ENCODE measurements at regions not wholly inside any gene's neighbourhood (a gene's known extent, or its start where the extent isn't known, plus 50 kb on each side); places are given as distances from the start of the nearest gene placed in this dataset.
"Not testable (repeated sequence)": the region's sequence is repeated elsewhere in the genome, so short reads cannot be mapped to it uniquely, and the experiment has no call there.

DNA sequence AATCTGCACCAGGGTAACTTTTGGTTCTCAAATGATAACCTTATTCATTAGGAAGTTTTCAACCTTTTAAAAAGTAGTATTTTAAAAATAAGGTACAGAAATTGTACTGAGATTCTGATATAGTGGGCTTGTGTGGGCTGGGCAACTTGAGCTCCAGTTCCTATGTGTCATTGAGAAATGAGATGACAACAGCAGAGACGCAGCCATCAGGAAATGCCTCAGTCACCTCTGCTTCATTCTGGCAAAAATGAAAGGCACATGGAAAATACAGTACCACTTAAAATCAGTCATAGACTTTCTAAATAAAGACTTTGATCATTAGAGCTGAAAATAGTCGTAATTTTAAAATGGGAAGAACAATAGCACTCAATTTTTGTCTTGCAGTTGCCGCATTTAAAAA, 480.2 kb downstream of the PLK2 start:
- H3K4me3 ChIP-seq (ENCODE audit: low read depth, low read length) = no peak overlapping the region
- no peak for DNase-seq (ENCODE audit: extremely low spot score)
- no peak overlapping the region for H3K27ac ChIP-seq (ENCODE audit: low read depth)
- no peaks in the 10 kb centered on the region for H3K4me1 ChIP-seq (ENCODE audit: insufficient read depth)
- no peaks in the 10 kb centered on the region for H3K36me3 ChIP-seq (ENCODE audit: insufficient read depth)
- 96% methylated on average over 3 of the region's 3 CpGs for WGBS

- Histone ChIP-seq H3K4me3 (ENCODE audit: low read depth, low read length) (no peak overlapping the region), H3K4me1 (ENCODE audit: insufficient read depth) (no peaks in the 10 kb centered on the region), H3K36me3 (ENCODE audit: insufficient read depth) (no peaks in the 10 kb centered on the region), H3K27ac (ENCODE audit: low read depth) (no peak overlapping the region)
- WGBS = 64% methylated on average over 2 of the region's 2 CpGs
- no peak for DNase-seq (ENCODE audit: extremely low spot score)
These were observed 483.4 kb downstream of the PLK2 start for GRCh38 chr5:57976506-57976905.

DNA sequence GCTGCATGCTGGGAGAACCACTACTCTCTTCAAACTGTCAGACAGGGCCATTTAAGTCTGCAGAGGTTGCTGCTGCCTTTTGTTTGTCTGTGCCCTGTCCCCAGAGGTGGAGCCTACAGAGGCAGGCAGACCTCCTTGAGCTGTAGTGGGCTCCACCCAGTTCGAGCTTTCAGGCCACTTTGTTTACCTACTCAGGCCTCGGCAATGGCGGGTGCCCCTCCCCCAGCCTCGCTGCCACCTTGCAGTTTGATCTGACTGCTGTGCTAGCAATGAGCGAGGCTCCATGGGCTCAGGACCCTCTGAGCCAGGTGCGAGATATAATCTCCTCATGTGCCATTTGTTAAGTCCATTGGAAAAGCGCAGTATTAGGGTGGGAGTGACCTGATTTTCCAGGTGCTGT, 487.8 kb downstream of the PLK2 start:
- not testable (repeated sequence) for DNase-seq (ENCODE audit: extremely low spot score); H3K4me1 ChIP-seq (ENCODE audit: insufficient read depth); H3K36me3 ChIP-seq (ENCODE audit: insufficient read depth); H3K27ac ChIP-seq (ENCODE audit: low read depth); H3K4me3 ChIP-seq (ENCODE audit: low read depth, low read length)
- WGBS = 85% methylated on average over 7 of the region's 7 CpGs

- Histone ChIP-seq H3K36me3 (ENCODE audit: insufficient read depth) (no peaks in the 10 kb centered on the region), H3K4me1 (ENCODE audit: insufficient read depth) (no peaks in the 10 kb centered on the region), H3K27ac (ENCODE audit: low read depth) (no peak overlapping the region), H3K4me3 (ENCODE audit: low read depth, low read length) (no peak overlapping the region)
- DNase-seq (ENCODE audit: extremely low spot score) = no peak
- 90% methylated on average over 1 of the region's 1 CpG for WGBS
These were observed 478.0 kb upstream of the ACTBL2 start for GRCh38 chr5:57960569-57960968.

DNA sequence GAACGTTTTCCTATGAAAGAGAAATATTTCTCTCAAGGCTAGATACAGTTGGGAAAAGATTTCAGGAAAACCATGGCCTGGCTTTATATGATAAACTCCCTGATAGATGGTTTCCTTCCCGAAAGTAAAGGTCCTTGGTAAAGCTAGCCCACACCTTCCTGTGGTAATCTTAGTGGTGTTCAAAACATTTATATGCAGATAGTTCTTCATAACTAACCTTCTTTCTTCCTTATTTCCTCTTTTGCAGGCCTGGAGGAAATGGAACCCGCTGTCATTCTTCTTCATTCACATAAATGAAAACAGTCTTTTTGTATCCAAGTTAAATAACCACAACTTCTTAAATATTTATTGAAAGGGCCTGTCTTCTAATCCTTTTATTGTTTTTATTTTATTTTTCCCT, 474.0 kb upstream of the ACTBL2 start:
- WGBS = 73% methylated on average over 3 of the region's 3 CpGs
- no peaks in the 10 kb centered on the region for H3K4me1 ChIP-seq (ENCODE audit: insufficient read depth)
- H3K27ac ChIP-seq (ENCODE audit: low read depth) = no peak overlapping the region
- no peak for DNase-seq (ENCODE audit: extremely low spot score)
- no peak overlapping the region for H3K4me3 ChIP-seq (ENCODE audit: low read depth, low read length)
- no peaks in the 10 kb centered on the region for H3K36me3 ChIP-seq (ENCODE audit: insufficient read depth)

DNA sequence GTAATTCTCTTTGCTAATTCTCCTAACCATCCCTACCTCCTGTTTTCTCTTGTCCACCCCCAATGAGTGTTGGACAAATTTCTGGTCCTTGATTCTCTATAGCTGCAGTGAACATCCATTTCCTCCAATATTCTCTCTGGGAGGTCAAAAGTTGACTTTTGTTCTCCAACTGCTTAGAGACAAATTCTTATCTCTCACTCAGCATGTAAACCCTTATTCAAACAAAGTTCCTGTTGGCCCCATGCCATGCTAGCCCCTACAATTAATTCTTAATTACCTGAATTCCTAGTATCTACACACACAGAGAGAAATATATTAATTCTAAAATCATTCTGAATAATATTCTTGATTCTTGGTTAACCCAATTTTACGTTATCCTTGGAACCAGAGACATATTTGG, 472.9 kb upstream of the ACTBL2 start:
- H3K27ac ChIP-seq (ENCODE audit: low read depth) = no peak overlapping the region
- no peak for DNase-seq (ENCODE audit: extremely low spot score)
- no peaks in the 10 kb centered on the region for H3K4me1 ChIP-seq (ENCODE audit: insufficient read depth)
- 0% methylated on average over 1 of the region's 1 CpG for WGBS
- H3K4me3 ChIP-seq (ENCODE audit: low read depth, low read length) = no peak overlapping the region
- no peaks in the 10 kb centered on the region for H3K36me3 ChIP-seq (ENCODE audit: insufficient read depth)

GRCh38 chr5:57953792-57954191, 471.2 kb upstream of the ACTBL2 start:
- Histone ChIP-seq H3K27ac (ENCODE audit: low read depth) (no peak overlapping the region), H3K4me3 (ENCODE audit: low read depth, low read length) (no peak overlapping the region), H3K4me1 (ENCODE audit: insufficient read depth) (no peaks in the 10 kb centered on the region), H3K36me3 (ENCODE audit: insufficient read depth) (no peaks in the 10 kb centered on the region)
- WGBS = 31% methylated on average over 2 of the region's 2 CpGs
- DNase-seq (ENCODE audit: extremely low spot score) = no peak

GRCh38 chr5:57950616-57951228, 468.1 kb upstream of the ACTBL2 start:
- Histone ChIP-seq H3K4me3 (ENCODE audit: low read depth, low read length) (no peak overlapping the region), H3K27ac (ENCODE audit: low read depth) (no peak overlapping the region), H3K36me3 (ENCODE audit: insufficient read depth) (no peaks in the 10 kb centered on the region), H3K4me1 (ENCODE audit: insufficient read depth) (no peaks in the 10 kb centered on the region)
- DNase-seq (ENCODE audit: extremely low spot score) = no peak

DNA sequence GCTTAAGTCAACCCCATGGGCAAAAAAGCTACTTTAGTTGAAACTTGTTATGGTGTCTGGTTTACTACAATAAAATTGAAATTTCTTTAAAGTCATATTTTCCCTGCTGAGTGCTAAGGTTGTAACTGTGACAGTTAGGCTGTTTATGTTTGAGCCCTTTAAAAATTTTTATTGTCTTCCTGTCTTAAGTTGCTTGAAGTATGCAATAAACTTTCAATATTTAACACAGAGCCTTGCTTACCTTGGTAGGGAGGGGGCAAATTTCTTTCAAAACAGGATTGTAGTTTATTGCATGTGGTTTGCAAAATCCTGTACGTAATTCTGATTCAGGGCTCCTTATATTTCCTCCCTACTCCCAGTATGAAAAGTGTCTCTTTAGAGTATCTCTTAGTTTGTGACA, 465.5 kb upstream of the ACTBL2 start:
- no peaks in the 10 kb centered on the region for H3K36me3 ChIP-seq (ENCODE audit: insufficient read depth)
- H3K4me1 ChIP-seq (ENCODE audit: insufficient read depth) = no peaks in the 10 kb centered on the region
- WGBS = 84% methylated on average over 1 of the region's 1 CpG
- no peak overlapping the region for H3K27ac ChIP-seq (ENCODE audit: low read depth)
- no peak overlapping the region for H3K4me3 ChIP-seq (ENCODE audit: low read depth, low read length)
- no peak for DNase-seq (ENCODE audit: extremely low spot score)

GRCh38 chr5:57947181-57947580, 464.6 kb upstream of the ACTBL2 start:
- 69% methylated on average over 5 of the region's 5 CpGs for WGBS
- Histone ChIP-seq H3K36me3 (ENCODE audit: insufficient read depth) (no peaks in the 10 kb centered on the region), H3K27ac (ENCODE audit: low read depth) (no peak overlapping the region), H3K4me3 (ENCODE audit: low read depth, low read length) (no peak overlapping the region), H3K4me1 (ENCODE audit: insufficient read depth) (no peaks in the 10 kb centered on the region)
- no peak for DNase-seq (ENCODE audit: extremely low spot score)

GRCh38 chr5:57940879-57941278, 458.3 kb upstream of the ACTBL2 start:
- DNase-seq (ENCODE audit: extremely low spot score) = no peak
- Histone ChIP-seq H3K4me3 (ENCODE audit: low read depth, low read length) (no peak overlapping the region), H3K4me1 (ENCODE audit: insufficient read depth) (no peaks in the 10 kb centered on the region), H3K36me3 (ENCODE audit: insufficient read depth) (no peaks in the 10 kb centered on the region), H3K27ac (ENCODE audit: low read depth) (no peak overlapping the region)
- 90% methylated on average over 3 of the region's 3 CpGs for WGBS

DNA sequence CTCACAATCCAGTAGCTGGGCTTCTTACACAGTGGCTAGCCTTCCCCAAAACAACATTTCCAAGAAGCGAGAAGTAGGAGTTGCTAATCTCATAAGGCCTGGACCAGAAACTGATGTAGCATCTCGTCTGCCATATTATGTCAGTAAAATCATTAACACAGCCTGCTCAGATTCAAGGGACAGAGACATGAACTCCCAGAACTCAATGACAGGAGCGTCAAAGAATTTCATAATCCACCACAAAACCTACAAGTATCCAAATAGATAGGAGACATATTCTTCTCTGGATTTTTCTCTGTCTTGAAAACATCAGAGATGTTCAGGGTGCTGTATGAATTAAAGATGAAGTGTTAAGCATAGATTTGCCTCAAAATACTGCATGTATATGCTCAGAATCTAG, 457.6 kb upstream of the ACTBL2 start:
- WGBS = 95% methylated on average over 3 of the region's 3 CpGs
- Histone ChIP-seq H3K36me3 (ENCODE audit: insufficient read depth) (no peaks in the 10 kb centered on the region), H3K4me1 (ENCODE audit: insufficient read depth) (no peaks in the 10 kb centered on the region), H3K4me3 (ENCODE audit: low read depth, low read length) (no peak overlapping the region), H3K27ac (ENCODE audit: low read depth) (no peak overlapping the region)
- no peak for DNase-seq (ENCODE audit: extremely low spot score)

DNA sequence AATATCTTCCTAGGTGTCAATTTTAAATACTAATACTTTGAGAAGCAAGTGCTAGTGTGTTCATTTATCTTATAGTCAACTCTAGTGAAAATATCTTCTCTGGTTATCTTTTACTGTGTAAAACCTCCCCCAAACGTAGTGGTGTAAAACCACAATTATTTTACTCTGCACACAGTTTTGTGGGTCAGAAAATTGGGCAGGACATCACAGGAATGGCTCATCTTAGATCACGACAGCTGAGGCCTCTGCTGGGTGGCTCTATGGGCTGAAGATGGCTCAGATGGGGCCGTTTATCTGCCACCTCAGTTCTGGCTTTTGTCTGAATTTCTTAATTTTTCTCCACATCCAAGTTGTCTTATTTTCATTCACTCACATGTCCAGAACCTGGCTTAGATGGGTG, 457.2 kb upstream of the ACTBL2 start:
- 52% methylated on average over 3 of the region's 3 CpGs for WGBS
- no peak overlapping the region for H3K4me3 ChIP-seq (ENCODE audit: low read depth, low read length)

GRCh38 chr5:57939335-57939734, 456.7 kb upstream of the ACTBL2 start:
- Histone ChIP-seq H3K36me3 (ENCODE audit: insufficient read depth) (no peaks in the 10 kb centered on the region), H3K4me3 (ENCODE audit: low read depth, low read length) (no peak overlapping the region), H3K4me1 (ENCODE audit: insufficient read depth) (no peaks in the 10 kb centered on the region), H3K27ac (ENCODE audit: low read depth) (no peak overlapping the region)
- no peak for DNase-seq (ENCODE audit: extremely low spot score)

More for the DNA sequence above, 457.2 kb upstream of the ACTBL2 start:
- DNase-seq (ENCODE audit: extremely low spot score) = no peak
- Histone ChIP-seq H3K36me3 (ENCODE audit: insufficient read depth) (no peaks in the 10 kb centered on the region), H3K27ac (ENCODE audit: low read depth) (no peak overlapping the region), H3K4me1 (ENCODE audit: insufficient read depth) (no peaks in the 10 kb centered on the region)

GRCh38 chr5:57938174-57938557, 455.6 kb upstream of the ACTBL2 start:
- Histone ChIP-seq H3K4me1 (ENCODE audit: insufficient read depth) (no peaks in the 10 kb centered on the region), H3K4me3 (ENCODE audit: low read depth, low read length) (no peak overlapping the region), H3K27ac (ENCODE audit: low read depth) (no peak overlapping the region), H3K36me3 (ENCODE audit: insufficient read depth) (no peaks in the 10 kb centered on the region)
- no peak for DNase-seq (ENCODE audit: extremely low spot score)

Data from urinary bladder (tissue), 3 donors.